ENCODE measurements at regions not wholly inside any gene's neighbourhood (a gene's known extent, or its start where the extent isn't known, plus 50 kb on each side); places are given as distances from the start of the nearest gene placed in this dataset.

DNA sequence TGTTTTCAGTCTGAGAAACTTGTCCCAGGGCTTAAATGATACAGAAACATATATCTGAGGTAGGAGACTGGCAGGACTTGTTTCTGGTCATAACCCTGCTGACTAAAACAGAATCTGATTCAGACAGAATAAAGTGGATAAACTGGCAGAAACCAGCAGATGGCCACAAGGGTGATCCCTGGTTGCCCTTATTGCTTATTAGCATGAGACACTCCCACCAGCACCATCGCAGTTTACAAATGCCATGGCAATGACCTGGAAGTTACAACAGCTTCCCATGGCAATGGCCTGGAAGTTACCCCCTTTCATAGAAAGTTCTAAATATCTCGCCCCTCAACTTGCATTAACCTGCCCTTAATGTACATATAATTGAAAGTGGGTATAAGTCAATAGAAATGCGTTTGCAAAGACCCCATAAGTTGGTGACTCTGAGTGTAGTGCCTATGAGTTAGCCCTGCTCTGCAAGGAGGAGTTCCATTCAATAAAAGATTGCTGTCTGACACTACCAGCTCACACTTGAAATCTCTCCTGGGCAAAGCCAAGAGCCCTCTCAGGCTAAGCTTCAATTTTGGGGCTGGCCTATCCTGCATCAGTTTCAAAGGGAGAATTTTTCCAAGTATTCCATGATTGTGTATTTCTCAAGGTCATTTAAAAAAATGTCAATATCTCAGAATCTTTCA, 52.9 kb upstream of the PAGE5 start:
- Histone ChIP-seq H3K4me3 (replicated peaks in 1 of 3) (no peak overlapping the region), H3K36me3 (no peaks in the 10 kb centered on the region), H3K27me3 (no peaks in the 10 kb centered on the region), H3K27ac (no peak overlapping the region), H3K9me3 (no peaks in the 10 kb centered on the region), H3K4me1 (no peaks in the 10 kb centered on the region)
- intact Hi-C loops (cut with DNase I), result no loop called here
- no peak for TF ChIP-seq CTCF (IDR thresholded peaks at IDR 0.05)
- no peak for TF ChIP-seq POLR2A (IDR thresholded peaks at IDR 0.05)
- DNase-seq, result no peak
- 76 to 87% methylated on average over 3 of the region's 3 CpGs for WGBS, 2 donors

DNA sequence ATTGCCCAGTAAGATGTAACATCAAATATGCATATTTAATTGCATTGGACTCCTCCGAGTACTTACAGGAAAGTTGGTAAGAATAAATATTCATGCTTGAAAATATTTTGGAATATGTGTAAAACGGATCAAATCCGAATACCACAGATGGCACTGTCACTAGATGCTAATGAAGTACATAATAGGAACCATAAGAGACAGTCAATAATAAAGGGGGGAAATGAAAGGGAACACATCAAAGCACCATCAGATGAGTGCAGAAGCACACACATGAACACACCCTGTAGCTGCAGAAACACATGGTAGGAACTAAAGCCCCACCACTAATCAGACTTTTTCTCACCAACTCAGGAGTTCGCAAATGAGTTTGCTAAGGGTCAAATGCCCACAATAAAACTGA, 52.2 kb upstream of the PAGE5 start:
- 91 to 98% methylated on average over 4 of the region's 4 CpGs for WGBS, 2 donors
- TF ChIP-seq CTCF (IDR thresholded peaks at IDR 0.05), result no peak
- TF ChIP-seq POLR2A (IDR thresholded peaks at IDR 0.05), result no peak
- intact Hi-C loops (cut with DNase I), result no loop called here

DNA sequence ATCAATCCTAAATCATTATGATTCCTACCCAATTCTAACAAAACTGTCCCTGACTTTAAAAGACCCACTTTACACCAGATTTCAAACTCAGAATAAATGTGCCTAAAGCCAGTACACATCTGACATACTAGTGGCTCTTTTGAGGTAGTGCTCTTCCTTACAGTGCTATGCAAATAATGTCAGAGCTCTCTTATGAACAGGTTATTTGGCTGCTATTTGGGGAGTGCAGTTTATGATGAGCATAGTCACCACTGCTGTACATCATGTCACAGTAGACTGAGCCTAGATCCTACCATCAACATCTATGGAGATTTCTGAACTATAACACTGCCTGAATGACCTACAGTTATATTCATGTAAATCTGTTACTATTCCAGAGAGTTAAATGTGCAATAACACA, 50.4 kb upstream of the PAGE5 start:
- Histone ChIP-seq H3K27me3 (no peaks in the 10 kb centered on the region), H3K9me3 (no peaks in the 10 kb centered on the region), H3K4me1 (no peaks in the 10 kb centered on the region), H3K36me3 (no peaks in the 10 kb centered on the region), H3K4me3 (replicated peaks in 1 of 3) (no peak overlapping the region), H3K27ac (no peak overlapping the region)
- intact Hi-C loops (cut with DNase I), result no loop called here
- DNase-seq, result no peak
- TF ChIP-seq POLR2A (IDR thresholded peaks at IDR 0.05) (no peak), CTCF (IDR thresholded peaks at IDR 0.05) (no peak)

More for the DNA sequence above, 52.2 kb upstream of the PAGE5 start:
- Histone ChIP-seq H3K36me3 (no peaks in the 10 kb centered on the region), H3K9me3 (no peaks in the 10 kb centered on the region), H3K27ac (no peak overlapping the region), H3K4me1 (no peaks in the 10 kb centered on the region), H3K27me3 (no peaks in the 10 kb centered on the region), H3K4me3 (replicated peaks in 1 of 3) (no peak overlapping the region)
- no peak for DNase-seq

All from thyroid gland (tissue), 4 donors.